Forelimb muscle (tissue), 1 donor: ENCODE measurements at regions not wholly inside any gene's neighbourhood (a gene's known extent, or its start where the extent isn't known, plus 50 kb on each side); places are given as distances from the start of the nearest gene placed in this dataset.

Experiments
- DNase-seq: peaks from one replicate; pipeline ENCODE4 v3.0.0-alpha.2; 2013; ENCODE audit warnings: low read depth

DNA sequence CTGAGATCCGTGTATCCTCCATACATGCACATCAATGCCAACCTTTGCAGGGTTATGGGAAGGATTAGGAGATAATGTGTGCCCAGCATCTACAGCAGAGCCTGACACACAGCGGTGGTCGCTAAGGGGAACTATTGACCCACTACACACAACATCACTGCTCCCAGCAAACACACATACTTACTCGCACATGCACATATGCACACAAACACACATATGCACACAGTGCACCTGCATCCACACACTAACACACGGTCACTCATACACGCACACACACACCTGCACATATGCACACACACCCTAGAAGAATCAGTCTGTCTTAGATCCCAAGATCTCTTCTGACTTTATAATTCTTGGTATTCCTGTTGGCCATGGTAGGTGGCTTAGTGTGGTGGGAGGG, 118.3 kb downstream of the GYPC start:
- no peak for DNase-seq

DNA sequence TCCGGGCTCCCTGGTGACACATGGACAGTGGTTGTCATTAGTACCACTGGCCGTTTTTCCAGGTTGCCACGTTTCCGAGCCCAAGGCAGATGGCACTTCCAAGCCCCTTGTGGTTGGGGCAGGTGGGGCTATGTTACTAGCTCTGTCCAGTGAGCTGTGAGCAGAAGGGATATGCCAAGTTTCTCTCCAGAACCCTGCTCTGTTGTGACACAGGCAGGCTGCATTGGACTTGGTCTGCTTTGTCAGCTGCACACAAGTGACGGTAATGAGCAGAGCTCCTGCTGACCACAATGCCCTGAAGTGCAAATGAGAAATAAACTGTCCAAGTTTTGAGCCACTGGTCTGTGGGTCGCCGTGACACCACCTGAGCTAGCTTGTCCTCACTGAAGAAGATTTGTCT, 118.8 kb downstream of the GYPC start:
- DNase-seq: no peak

DNA sequence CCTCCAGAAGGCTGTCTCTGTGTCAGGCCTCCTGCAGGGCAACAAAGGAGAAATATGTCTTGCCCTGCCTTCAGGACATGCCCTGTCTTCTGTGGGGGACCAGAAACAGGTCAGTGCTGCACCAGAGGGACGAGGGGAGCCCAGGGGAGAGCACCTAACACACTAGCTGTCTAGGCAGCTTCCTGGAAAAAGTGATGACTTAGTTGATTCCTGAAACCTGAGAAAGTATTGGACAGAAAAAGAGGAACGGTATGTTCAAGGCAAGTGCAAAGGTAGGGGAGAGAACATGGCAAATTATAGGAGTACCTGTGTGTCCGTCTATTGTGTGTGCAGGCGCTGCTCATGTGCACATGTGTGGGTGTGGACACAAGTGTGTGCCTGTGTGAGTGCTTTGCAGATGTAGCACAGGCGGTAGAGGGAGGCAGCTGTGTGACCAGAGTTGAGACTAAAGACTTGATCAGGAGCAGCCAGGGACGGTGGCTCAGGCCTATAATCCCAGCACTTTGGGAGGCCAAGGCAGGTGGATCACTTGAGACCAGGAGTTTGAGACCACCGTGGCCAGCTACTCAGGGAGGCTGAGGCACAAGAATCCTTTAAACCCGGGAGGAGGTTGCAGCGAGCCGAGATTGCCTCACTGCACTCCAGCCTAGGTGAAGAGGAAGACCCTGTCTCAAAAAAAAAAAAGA, 119.5 kb downstream of the GYPC start:
- no peak for DNase-seq

DNA sequence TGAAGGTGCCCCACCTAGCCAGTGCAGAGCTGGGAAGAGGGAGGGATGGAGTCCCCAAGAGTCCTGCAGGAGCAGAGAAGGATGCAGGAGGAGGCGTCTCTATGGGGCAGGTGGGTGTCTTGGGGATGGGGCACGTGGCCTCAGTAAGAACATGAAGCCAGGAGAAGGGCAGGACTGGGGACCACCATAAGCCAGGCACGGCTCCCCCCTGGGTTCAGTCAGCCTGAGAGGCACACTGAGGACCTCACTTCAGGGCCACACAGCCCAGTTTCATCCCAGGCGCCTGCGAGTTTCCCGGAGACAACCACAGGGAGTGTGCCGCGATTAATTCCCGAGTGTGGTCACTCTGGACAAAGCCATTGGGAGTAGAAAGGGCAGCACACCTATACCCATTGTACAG, 120.3 kb downstream of the GYPC start:
- no peak for DNase-seq

DNA sequence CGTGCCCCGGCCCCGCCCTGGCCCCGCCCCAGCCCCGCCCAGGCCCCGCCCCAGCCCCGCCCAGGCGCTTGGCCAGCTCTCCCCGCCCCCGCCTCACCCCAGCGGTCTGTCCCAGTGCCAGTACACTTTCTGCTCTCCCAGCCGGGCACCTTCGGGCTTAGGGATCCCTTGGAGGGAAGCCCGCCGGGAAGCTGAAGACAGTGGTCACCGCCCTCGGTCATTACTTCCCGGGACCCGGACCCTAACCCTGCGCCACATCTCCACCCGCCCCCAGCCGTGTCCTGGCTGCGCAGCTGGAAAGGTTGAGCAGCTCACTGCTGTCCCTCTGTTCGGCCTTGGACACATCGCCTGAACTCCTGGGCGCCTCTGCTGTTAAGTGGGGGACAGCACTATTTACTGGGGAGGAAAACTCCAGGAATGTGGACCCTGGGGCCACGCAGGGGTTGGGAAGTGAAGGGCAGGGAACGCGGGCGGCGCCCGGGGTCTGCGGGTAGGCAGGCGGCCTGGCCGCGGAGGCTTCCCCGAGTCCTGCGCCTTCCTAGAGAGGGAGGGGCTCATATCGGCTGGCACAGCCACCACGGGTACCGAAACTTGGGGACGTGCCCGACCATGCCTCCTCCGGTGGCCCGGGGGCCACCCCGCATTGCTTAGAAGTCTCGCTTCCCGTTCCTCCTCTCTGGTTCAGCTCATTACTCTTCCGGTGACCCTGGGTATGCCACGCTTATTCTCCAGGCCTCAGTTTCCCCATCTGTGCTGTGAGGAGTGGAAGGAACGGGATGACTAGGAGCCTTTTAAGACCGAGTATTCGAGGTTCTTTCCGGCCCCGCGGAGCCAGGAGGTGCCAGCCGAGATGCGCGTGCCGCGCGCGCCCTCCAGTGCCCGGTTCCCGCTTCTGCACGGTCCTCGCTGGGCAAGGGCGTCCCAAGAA, 121.0 kb downstream of the GYPC start:
- DNase-seq: peak; percentile 56

DNA sequence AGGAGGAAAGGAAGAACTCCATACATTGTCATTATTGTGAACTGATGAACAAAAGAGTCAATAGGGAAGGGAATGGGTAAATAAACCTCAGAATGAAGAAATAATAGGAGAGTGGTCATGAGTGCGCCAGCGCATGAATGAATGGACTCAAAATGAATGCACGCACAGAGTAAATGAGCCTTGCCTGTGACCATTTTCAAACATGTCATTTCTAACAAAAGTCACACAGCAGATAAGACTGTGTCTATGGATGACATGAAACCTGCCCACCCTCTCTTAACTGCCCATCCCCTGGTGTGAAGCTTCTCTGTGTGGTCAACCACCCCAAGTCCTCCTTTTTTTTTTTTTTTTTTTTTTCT, 121.1 kb upstream of the TEX51 start:
- no peak for DNase-seq

DNA sequence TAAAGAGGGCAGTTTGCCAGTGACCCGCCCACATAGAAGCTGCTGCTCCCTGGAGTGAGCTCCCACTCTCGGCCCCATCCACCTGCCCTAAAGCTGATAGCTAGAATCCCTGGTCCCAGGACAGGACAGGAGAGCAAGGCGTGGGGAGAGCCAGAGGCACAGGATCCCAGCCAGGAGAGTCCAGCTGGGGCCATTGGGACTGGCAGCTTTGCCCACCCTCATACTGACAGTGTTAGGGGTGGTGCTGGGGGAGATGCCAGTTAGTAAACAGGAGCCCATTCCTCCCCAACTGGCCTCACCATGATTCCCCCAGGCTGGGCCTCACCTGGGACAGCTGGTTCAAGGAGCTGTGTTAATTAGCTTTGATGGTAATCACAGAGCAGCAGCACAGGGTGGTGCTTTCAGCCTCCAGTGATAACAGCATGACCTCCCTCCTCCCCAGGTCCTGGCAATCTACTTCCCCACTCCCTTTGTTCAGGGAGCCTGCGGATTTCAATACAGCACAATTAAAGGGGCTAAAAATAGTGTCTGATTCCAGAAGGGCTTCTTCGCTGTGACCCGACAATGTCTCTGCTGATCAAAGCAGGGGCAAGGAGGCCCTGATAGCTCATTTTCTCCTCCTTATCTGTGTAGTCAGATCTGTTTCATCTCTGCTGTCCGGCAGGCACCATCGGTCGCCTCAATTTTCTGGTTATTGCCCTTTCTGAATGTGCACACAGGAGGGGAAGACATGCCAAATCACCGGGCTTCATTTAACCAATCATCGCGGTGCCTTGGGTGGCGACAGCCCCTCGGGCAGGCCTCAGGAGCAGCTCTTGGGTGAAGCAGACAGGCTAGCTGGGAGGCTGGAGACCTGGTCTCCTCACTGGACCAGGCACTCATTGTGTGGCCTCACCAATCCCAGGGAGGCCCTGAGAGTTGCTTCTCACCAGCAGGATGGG, 119.9 kb upstream of the TEX51 start:
- DNase-seq: no peak

DNA sequence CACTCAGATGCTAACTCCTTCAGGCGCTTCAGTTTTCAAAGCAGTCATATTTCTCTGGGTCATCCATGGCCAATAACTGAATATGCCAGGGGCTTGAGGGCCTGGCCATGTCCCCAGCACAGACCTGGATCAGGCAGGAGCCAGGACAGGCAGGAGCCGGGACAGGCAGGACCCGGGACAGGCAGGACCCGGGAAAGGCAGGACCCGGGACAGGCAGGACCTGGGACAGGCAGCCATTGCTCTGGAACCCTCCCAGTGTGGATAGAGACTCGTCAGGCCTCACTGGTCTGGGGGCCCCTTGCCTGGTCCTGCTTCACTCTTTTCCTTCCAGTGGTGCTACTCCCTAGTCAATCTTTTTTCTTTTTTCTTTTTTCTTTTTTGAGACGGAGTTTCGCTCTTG, 117.5 kb upstream of the TEX51 start:
- no peak for DNase-seq

DNA sequence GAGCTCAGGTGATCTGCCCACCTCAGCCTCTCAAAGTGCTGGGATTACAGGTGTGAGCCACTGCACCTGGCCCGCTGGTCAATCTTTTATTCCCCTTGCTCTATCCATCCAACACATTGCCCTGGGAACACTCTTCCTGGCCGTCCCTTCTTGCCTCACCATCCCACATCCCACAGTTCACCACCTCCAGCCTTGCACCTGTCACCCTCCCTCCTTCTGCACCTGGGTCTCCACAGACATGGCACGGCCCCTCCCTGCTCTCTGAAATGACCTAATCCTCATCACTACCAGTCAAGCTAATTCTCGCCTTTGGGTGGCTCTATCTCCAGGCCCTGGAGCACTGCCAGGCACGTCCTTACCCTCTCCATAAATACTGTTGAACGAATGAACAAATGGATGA, 116.9 kb upstream of the TEX51 start:
- no peak for DNase-seq

DNA sequence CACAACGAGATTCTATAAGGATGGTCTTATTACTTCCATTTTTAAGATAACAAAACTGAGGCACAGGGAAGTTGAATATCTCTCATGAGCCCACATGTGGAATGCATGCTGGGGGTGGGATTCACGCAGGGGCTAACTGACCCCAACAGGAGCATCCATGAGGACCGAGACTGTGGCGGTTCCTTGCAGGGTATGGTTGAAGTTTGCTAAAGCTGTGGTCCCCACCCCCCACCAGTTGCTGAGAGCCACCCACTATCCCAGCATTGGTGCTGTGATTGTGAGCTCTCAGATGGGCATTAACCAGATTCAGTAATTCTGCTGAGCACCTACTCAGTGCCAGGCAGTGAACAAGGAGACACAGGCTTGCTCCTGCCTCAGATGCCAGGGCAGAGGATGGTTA, 116.0 kb upstream of the TEX51 start:
- no peak for DNase-seq

DNA sequence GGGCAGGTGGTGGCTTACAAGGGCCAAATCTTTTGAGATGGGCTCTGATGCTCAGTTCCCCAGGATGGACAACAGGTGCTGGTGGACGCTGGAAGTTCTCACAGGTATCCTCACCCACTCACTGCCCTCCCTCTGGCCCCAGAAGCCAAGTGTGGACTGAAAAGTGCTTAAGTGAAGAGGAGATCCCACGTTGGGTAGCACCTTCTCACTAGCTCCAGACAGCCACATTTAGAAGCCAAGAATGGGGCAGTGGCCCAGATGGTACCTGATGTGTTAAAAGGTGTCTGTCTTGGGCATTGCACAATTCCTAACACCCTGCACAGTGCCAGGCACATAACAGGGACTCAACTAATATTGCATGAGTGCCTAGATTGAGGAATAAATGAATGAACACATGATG, 115.3 kb upstream of the TEX51 start:
- no peak for DNase-seq

DNA sequence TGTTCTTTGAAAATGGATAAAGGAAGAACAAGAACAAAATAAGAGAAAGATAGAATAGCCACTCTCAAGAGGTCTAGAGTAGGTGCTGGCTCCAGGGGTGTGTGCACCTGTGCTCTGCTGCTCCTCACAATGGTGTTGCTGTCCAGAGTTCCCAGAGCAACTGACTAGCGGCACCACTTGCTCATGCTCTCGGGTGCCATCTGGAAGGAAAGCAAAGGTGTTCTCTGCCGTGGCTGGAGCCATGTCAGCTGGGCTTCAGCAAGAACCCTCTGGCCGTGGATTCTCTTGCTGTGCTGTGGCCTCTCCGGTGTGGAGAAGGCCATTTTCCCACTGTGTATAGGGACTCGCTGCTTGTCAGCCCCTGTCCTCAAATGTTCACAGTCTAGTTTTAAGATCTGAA, 114.6 kb upstream of the TEX51 start:
- no peak for DNase-seq

DNA sequence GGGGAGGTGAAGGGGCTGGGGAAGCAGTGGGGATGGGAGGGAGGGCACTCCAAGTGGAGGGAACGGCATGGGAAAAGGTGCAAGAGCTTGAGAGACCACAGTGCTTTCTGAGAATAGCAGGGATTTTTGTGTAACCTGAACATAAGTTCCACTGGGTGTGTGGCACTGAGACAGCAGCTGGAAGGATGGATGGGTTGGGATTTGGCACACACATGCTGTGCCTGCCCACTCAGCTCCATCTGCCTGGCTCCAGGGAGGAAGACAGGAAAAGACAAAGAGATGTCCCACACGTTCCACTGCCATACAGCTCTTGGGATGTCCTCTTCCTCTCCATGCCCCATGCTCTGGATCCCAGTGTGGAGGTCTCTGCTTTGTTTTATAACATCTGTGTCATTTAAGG, 114.1 kb upstream of the TEX51 start:
- no peak for DNase-seq

DNA sequence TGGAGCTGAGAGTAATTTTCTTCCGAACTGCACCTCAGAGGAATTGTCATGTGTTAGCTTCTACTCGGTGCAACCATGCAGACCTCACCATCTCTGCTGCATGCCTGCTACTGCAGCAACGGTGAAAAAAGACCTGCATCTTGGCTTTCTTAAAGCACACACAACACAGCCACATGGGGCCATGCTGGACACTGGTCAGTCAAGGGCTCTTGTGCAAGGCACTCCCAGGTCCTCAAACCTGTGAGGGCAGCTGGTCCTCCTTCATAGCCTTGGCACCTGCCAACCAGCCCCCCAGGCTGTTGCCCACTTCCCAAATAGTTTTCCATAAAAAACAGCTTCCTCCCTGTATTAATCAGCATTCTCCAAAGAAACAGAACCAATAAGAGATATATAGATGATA, 113.5 kb upstream of the TEX51 start:
- DNase-seq: no peak

DNA sequence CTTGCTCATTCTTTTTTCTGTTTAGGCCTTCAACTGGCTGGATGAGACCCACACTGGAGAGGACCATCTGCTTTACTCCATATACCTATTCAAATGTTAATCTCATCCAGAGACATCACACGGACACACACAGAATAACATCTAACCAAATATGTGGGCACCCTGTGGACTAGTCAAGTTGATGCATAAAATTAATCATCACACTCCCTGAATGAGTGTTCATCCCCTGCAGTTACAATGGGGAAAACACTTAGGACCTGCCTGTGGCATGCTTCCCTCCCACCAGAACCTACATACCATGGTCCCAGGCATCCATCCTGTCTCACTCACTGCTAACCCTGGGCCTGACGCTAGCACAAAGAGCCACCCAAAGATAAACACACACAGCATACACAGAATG, 112.8 kb upstream of the TEX51 start:
- no peak for DNase-seq

DNA sequence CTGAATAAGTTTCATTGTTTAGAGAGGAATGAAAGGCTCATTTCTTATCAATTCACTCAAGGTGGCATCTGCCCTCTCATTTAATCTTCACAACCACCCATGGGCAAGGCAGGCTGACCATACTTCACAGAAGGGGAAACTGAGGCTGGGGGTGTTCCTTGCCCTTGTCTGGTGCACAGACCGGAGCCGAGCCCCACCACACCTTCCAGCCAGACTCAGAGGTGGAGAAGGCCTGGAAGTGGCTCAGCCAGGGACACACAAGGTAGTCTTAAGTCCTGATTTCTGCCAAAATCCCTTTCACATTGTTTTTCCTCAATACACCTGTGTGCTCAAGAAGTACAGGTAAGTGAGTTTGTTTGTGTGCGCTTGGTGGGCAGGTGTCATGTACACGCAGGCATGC, 111.9 kb upstream of the TEX51 start:
- no peak for DNase-seq

DNA sequence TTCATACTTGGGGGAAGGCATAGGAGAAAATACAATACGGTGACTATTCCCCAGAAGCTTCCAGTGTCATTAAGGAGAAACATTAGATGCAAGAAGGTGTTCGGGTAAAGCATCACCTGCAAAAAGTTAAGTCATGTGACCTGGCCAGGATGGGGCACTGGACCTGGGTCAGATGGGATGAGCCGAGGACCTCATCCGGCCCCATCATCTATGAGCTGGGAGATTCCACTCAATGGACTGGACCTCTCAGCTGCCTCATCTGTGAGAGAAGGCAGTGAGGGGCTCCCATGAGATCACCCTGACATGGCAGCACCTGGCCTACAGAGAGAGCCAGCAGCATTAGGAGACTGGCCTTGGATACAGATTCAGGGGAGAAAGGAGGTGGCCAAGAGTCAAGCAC, 111.4 kb upstream of the TEX51 start:
- DNase-seq: no peak

DNA sequence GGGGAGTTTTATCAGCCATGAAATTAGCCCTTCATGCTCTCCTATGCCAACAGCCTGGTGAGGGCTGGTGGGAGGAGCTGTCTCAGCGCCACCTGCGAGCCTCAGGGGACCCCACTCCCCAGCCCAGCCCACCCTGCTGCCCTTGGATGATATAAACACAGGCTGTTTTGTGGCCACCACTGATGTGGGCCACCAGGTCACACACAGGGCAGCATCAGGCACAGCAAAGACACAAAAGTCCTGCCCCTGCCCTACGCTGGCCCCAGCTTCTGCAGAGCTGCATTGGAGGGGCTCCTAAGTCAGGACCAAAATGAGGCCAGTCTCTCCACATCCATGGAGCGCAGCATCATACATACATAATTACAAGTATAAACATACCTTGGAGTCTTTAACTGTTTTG, 110.6 kb upstream of the TEX51 start:
- DNase-seq: no peak

DNA sequence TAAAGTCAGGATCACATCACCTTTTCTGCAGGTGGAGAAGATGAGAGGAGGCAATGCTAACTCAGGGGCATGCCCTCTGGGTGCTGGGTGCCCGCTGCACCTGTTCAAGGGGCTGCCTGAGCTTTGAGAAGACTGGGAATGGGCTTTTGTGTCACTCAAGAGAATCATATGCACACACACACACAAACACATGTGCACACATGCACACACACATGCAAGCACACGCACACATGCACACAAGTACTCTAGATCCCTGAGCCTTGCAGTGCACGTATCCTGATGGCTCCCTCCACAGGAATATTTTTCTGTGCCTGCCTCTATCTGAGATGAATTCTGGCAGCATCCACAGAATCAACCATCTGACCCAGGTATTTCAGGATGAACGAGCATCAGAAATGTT, 110.0 kb upstream of the TEX51 start:
- DNase-seq: no peak

DNA sequence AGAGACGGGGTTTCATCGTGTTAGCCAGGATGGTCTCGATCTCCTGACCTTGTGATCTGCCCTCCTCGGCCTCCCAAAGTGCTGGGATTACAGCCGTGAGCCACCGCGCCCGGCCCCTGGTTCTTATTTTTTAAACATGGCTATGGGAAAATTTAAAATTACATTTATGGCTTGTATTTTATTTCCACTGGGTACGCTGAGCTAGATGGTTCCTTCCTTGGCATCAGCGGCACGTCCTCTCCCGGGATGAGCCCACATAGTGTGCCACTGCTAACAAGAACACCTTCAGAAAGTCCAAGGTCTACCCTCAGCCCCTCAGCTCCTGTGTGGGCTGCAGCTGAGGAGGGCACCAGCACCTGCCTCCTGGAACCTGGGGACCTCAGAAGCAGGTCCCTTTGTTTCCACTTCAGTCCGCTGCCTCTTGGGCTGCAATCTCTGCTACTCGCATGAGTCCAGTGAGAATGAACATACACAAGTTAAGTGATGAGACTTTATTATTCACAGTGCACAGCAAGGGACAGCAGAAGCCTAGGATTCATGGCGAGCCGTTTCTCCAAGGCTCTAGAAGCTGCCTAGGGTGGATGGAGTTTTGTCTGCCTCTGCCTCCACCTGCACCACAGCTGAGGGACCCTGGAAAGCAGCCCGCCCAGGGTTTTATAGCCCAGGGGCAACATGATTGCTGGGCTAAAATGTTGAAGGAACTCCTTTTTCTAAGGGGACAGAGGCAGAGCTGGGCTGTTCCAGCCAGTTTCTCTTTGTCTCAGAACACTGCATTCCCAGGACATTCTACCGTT, 107.5 kb upstream of the TEX51 start:
- DNase-seq: no peak

DNA sequence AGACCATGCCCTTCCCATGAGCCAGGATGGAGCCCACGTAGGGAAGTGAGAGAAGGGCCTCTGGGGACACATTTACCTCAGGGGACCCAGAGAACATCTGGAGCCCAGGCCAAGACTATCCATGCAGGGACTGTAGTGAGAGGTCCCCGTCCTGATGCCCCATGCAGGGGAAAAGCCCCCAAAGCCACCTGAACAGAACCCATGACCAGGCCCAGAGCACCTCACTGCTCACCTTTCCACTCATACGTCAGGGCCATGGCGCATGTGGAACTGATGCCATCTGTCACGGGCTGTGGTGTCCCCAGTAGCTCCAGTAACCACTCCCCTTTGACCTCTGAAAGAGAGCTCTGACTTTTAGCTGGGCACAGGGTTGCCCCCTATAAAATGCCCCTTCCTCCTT, 106.5 kb upstream of the TEX51 start:
- DNase-seq: no peak

DNA sequence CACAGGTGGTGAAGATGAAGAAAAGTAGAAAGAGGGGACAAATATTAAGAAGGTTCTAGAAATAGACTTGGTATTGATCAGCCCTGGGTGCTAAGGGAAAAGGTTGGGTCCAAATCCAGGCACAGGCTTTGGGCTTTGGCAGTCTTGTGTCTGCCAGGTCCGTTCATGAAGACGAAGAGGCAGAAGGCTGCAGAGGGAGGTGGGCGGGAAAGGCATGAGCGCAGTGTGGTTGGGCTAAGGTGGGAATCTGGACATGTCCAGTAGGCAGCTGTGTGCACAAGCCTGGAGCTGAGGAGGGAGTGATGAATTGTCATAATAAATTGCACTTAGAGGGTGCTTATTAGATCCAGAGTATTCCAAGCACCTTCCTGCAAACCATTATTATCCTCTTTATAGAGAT, 105.7 kb upstream of the TEX51 start:
- DNase-seq: no peak
